Calu3 (cell line): ENCODE measurements at regions not wholly inside any gene's neighbourhood (a gene's known extent, or its start where the extent isn't known, plus 50 kb on each side); places are given as distances from the start of the nearest gene placed in this dataset.

ENCODE experiments used
- BruUV-seq: library from RNA; stranded (reverse); fragments of 400-500 nt; replicated peaks from 2 replicates; lab custom pipeline; 2021; lab: Mats Ljungman, UMichigan
- CTCF ChIA-PET: fragments of 300-600 bp; sonication (Branson Sonifier 250); formaldehyde crosslinking; loops from one replicate; lab custom pipeline; 2022; ENCODE audit warnings: antibody characterized with exemption; lab: Charles Lee
- DNase-seq: peaks from one replicate; pipeline ENCODE4 v3.0.0; 2022
- H3K27ac Mint-ChIP-seq: one replicate; pipeline ENCODE4 v1.8.0; 2022; ENCODE audit warnings: mixed read lengths; ENCODE audit not compliant: unreplicated experiment
- H3K27me3 Mint-ChIP-seq: one replicate; pipeline ENCODE4 v1.8.0; 2022; ENCODE audit warnings: mixed read lengths; ENCODE audit not compliant: unreplicated experiment
- H3K36me3 Mint-ChIP-seq: one replicate; pipeline ENCODE4 v1.8.0; 2022; ENCODE audit warnings: mild to moderate bottlenecking, moderate library complexity, mixed read lengths; ENCODE audit not compliant: insufficient read depth, unreplicated experiment
- H3K4me1 Mint-ChIP-seq: one replicate; pipeline ENCODE4 v1.8.0; 2022; ENCODE audit warnings: mild to moderate bottlenecking, low read depth, mixed read lengths; ENCODE audit not compliant: unreplicated experiment
- H3K4me3 Mint-ChIP-seq: one replicate; pipeline ENCODE4 v1.8.0; 2022; ENCODE audit warnings: mild to moderate bottlenecking, low read depth, moderate library complexity, mixed read lengths; ENCODE audit not compliant: unreplicated experiment
- H3K9me3 Mint-ChIP-seq: one replicate; pipeline ENCODE4 v1.8.0; 2022; ENCODE audit warnings: low read depth, mixed read lengths; ENCODE audit not compliant: unreplicated experiment
- intact Hi-C: fragments of 100-400 bp; cut with micrococcal nuclease; formaldehyde crosslinking; loops from one replicate; pipeline ENCODE4 v1.10.0; 2022; ENCODE audit not compliant: unreplicated experiment
- TF ChIP-seq, protein P1 (sequence below): fragments of 200-600 bp; IDR thresholded peaks from one replicate; pipeline ENCODE4 v1.8.0; 2022; ENCODE audit warnings: antibody characterized with exemption; ENCODE audit not compliant: unreplicated experiment

- no peaks in the 10 kb centered on the region for H3K36me3 Mint-ChIP-seq
- intact Hi-C loops, result no loop called here
- TF ChIP-seq, protein P1, sequence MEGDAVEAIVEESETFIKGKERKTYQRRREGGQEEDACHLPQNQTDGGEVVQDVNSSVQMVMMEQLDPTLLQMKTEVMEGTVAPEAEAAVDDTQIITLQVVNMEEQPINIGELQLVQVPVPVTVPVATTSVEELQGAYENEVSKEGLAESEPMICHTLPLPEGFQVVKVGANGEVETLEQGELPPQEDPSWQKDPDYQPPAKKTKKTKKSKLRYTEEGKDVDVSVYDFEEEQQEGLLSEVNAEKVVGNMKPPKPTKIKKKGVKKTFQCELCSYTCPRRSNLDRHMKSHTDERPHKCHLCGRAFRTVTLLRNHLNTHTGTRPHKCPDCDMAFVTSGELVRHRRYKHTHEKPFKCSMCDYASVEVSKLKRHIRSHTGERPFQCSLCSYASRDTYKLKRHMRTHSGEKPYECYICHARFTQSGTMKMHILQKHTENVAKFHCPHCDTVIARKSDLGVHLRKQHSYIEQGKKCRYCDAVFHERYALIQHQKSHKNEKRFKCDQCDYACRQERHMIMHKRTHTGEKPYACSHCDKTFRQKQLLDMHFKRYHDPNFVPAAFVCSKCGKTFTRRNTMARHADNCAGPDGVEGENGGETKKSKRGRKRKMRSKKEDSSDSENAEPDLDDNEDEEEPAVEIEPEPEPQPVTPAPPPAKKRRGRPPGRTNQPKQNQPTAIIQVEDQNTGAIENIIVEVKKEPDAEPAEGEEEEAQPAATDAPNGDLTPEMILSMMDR, result no peak
- peaks cover 18% of the 10 kb centered on the region for H3K4me1 Mint-ChIP-seq
- no peak overlapping the region for H3K4me3 Mint-ChIP-seq
- CTCF ChIA-PET, result no interaction called here
- H3K27ac Mint-ChIP-seq, result no peak overlapping the region
- no peaks in the 10 kb centered on the region for H3K27me3 Mint-ChIP-seq
- BruUV-seq, result no TSS peak
- H3K9me3 Mint-ChIP-seq, result peaks cover 9% of the 10 kb centered on the region
- DNase-seq, result no peak
These were observed 802.1 kb downstream of the PLA2G4A start for GRCh38 chr1:187630653-187631380.

DNA sequence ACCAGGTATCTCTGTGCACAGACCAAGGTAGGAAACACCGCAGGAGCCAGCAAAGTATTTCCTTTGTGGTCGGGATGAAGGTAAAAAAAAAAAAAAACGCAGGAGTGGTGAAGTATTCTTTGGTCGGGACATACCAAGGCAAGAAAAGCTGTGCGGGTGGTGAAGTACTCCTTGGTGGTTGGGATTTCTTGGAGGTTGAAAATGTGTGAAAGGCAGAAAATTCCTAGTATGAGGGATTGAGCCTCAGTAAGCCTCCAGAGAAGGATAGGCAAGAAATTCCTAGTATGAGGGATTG, 802.6 kb downstream of the PLA2G4A start:
- Mint-ChIP-seq H3K4me3 (no peak overlapping the region), H3K36me3 (no peaks in the 10 kb centered on the region), H3K4me1 (peaks cover 13% of the 10 kb centered on the region), H3K27me3 (no peaks in the 10 kb centered on the region), H3K9me3 (peaks cover 9% of the 10 kb centered on the region), H3K27ac (no peak overlapping the region)
- intact Hi-C loops, result no loop called here
- BruUV-seq, result no TSS peak
- TF ChIP-seq, protein P1, result no peak
- CTCF ChIA-PET, result no interaction called here
- no peak for DNase-seq

- Mint-ChIP-seq H3K4me3 (no peak overlapping the region), H3K36me3 (no peaks in the 10 kb centered on the region), H3K27me3 (no peaks in the 10 kb centered on the region), H3K27ac (no peak overlapping the region), H3K9me3 (peaks cover 11% of the 10 kb centered on the region), H3K4me1 (peaks cover 10% of the 10 kb centered on the region)
- CTCF ChIA-PET, result no interaction called here
- BruUV-seq, result no TSS peak
- no peak for DNase-seq
- TF ChIP-seq, protein P1, result no peak
- intact Hi-C loops, result no loop called here
These were observed 803.2 kb downstream of the PLA2G4A start for GRCh38 chr1:187631984-187632383.

DNA sequence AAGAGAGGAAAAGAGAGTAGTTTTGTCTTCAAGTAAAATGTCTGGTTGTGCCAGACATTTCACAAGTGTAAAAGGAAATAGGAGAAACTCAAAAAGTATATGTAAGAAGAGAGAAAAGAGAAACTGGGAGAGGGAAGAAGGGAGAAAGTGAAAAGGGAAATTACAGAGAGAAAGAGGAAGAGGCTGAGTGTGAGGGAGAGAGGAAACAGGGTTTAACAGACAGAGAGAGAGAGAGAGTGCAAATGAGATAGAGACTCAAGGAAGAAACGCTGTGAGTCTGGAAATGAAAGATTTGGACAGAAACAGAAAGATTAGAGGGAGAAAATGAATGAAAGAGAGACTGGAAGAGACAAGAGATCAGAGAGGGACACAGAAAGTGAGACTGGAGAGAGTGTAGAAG, 806.2 kb downstream of the PLA2G4A start:
- CTCF ChIA-PET, result no interaction called here

More for the DNA sequence above, 806.2 kb downstream of the PLA2G4A start:
- BruUV-seq, result no TSS peak
- Mint-ChIP-seq H3K4me3 (no peak overlapping the region), H3K27me3 (no peaks in the 10 kb centered on the region), H3K27ac (no peak overlapping the region), H3K36me3 (no peaks in the 10 kb centered on the region), H3K9me3 (peaks cover 12% of the 10 kb centered on the region), H3K4me1 (peaks cover 10% of the 10 kb centered on the region)
- DNase-seq, result no peak
- intact Hi-C loops, result no loop called here
- TF ChIP-seq, protein P1, result no peak
